T-helper 1 cell treated with Interleukin-12 subunit alpha and Interleukin-12 subunit beta and Interleukin-4 antibody, amounts not matched to agents 30 μg/mL and 1 μg/mL, for 36 hours (primary cell): ENCODE measurements at regions not wholly inside any gene's neighbourhood (a gene's known extent, or its start where the extent isn't known, plus 50 kb on each side); places are given as distances from the start of the nearest gene placed in this dataset.

Source experiments
- H3K27ac Mint-ChIP-seq: one replicate; pipeline ENCODE4 v1.8.0; 2021; ENCODE audit warnings: mild to moderate bottlenecking, mixed read lengths
- H3K27me3 Mint-ChIP-seq: one replicate; pipeline ENCODE4 v1.8.0; 2021; ENCODE audit warnings: low read depth, mixed read lengths
- H3K36me3 Mint-ChIP-seq: one replicate; pipeline ENCODE4 v1.8.0; 2021; ENCODE audit warnings: low read depth, mixed read lengths
- H3K4me1 Mint-ChIP-seq: one replicate; pipeline ENCODE4 v1.8.0; 2021; ENCODE audit warnings: low read depth, mixed read lengths
- H3K4me3 Mint-ChIP-seq: one replicate; pipeline ENCODE4 v1.8.0; 2021; ENCODE audit warnings: mild to moderate bottlenecking, moderate library complexity, mixed read lengths
- H3K9me3 Mint-ChIP-seq: one replicate; pipeline ENCODE4 v1.8.0; 2021; ENCODE audit warnings: mixed read lengths

- H3K4me1 Mint-ChIP-seq: no peaks in the 10 kb centered on the region
- H3K36me3 Mint-ChIP-seq: no peaks in the 10 kb centered on the region
- no peak overlapping the region for H3K4me3 Mint-ChIP-seq
- no peaks in the 10 kb centered on the region for H3K9me3 Mint-ChIP-seq
- no peak overlapping the region for H3K27ac Mint-ChIP-seq
- peaks cover 7% of the 10 kb centered on the region for H3K27me3 Mint-ChIP-seq
Measured at GRCh38 chr15:69908590-69909420, 188.9 kb downstream of the TLE3 start.

GRCh38 chr15:69909719-69910444 is 187.8 kb downstream of the TLE3 start:
- Mint-ChIP-seq H3K36me3 (no peaks in the 10 kb centered on the region), H3K4me1 (no peaks in the 10 kb centered on the region), H3K4me3 (no peak overlapping the region), H3K27me3 (peaks cover 13% of the 10 kb centered on the region), H3K9me3 (no peaks in the 10 kb centered on the region), H3K27ac (no peak overlapping the region)

- no peaks in the 10 kb centered on the region for H3K4me1 Mint-ChIP-seq
- H3K4me3 Mint-ChIP-seq: no peak overlapping the region
- no peaks in the 10 kb centered on the region for H3K36me3 Mint-ChIP-seq
- H3K27ac Mint-ChIP-seq: no peak overlapping the region
- H3K9me3 Mint-ChIP-seq: no peaks in the 10 kb centered on the region
- peaks cover 10% of the 10 kb centered on the region for H3K27me3 Mint-ChIP-seq
Measured at GRCh38 chr15:69910514-69910913, 187.2 kb downstream of the TLE3 start.

GRCh38 chr15:69912116-69912515 is 185.6 kb downstream of the TLE3 start:
- Mint-ChIP-seq H3K4me3 (no peak overlapping the region), H3K4me1 (no peaks in the 10 kb centered on the region), H3K36me3 (no peaks in the 10 kb centered on the region), H3K27ac (no peak overlapping the region), H3K27me3 (peaks cover 9% of the 10 kb centered on the region), H3K9me3 (no peaks in the 10 kb centered on the region)

- no peaks in the 10 kb centered on the region for H3K9me3 Mint-ChIP-seq
- H3K4me1 Mint-ChIP-seq: no peaks in the 10 kb centered on the region
- no peak overlapping the region for H3K27ac Mint-ChIP-seq
- peaks cover 12% of the 10 kb centered on the region for H3K27me3 Mint-ChIP-seq
- H3K4me3 Mint-ChIP-seq: no peak overlapping the region
- no peaks in the 10 kb centered on the region for H3K36me3 Mint-ChIP-seq
Measured at GRCh38 chr15:69914040-69914439, 183.7 kb downstream of the TLE3 start.

- peaks cover 12% of the 10 kb centered on the region for H3K27me3 Mint-ChIP-seq
- H3K4me1 Mint-ChIP-seq: no peaks in the 10 kb centered on the region
- H3K4me3 Mint-ChIP-seq: no peak overlapping the region
- H3K9me3 Mint-ChIP-seq: no peaks in the 10 kb centered on the region
- H3K27ac Mint-ChIP-seq: no peak overlapping the region
- H3K36me3 Mint-ChIP-seq: no peaks in the 10 kb centered on the region
Measured at GRCh38 chr15:69914960-69915359, 182.8 kb downstream of the TLE3 start.

- H3K27ac Mint-ChIP-seq: no peak overlapping the region
- H3K36me3 Mint-ChIP-seq: no peaks in the 10 kb centered on the region
- H3K4me3 Mint-ChIP-seq: no peak overlapping the region
- peaks cover 10% of the 10 kb centered on the region for H3K27me3 Mint-ChIP-seq
- no peaks in the 10 kb centered on the region for H3K9me3 Mint-ChIP-seq
- H3K4me1 Mint-ChIP-seq: no peaks in the 10 kb centered on the region
Measured at GRCh38 chr15:69916169-69916785, 181.4 kb downstream of the TLE3 start.

- H3K36me3 Mint-ChIP-seq: peaks cover 2% of the 10 kb centered on the region
- peaks cover 15% of the 10 kb centered on the region for H3K27me3 Mint-ChIP-seq
- H3K9me3 Mint-ChIP-seq: peaks cover under 1% of the 10 kb centered on the region
- H3K27ac Mint-ChIP-seq: no peak overlapping the region
- H3K4me3 Mint-ChIP-seq: no peak overlapping the region
- no peaks in the 10 kb centered on the region for H3K4me1 Mint-ChIP-seq
Measured at GRCh38 chr15:69917056-69917455, 180.7 kb downstream of the TLE3 start.

GRCh38 chr15:69919816-69920215 is 177.9 kb downstream of the TLE3 start:
- no peaks in the 10 kb centered on the region for H3K4me1 Mint-ChIP-seq
- H3K27me3 Mint-ChIP-seq: peaks cover 29% of the 10 kb centered on the region
- no peak overlapping the region for H3K4me3 Mint-ChIP-seq
- no peak overlapping the region for H3K27ac Mint-ChIP-seq
- H3K36me3 Mint-ChIP-seq: peaks cover 2% of the 10 kb centered on the region
- peaks cover 22% of the 10 kb centered on the region for H3K9me3 Mint-ChIP-seq

- Mint-ChIP-seq H3K27ac (no peak overlapping the region), H3K9me3 (peaks cover 26% of the 10 kb centered on the region), H3K36me3 (peaks cover 2% of the 10 kb centered on the region), H3K4me1 (no peaks in the 10 kb centered on the region), H3K27me3 (peaks cover 29% of the 10 kb centered on the region), H3K4me3 (no peak overlapping the region)
Measured at GRCh38 chr15:69920221-69920620, 177.5 kb downstream of the TLE3 start.

- peaks cover 29% of the 10 kb centered on the region for H3K27me3 Mint-ChIP-seq
Measured at GRCh38 chr15:69921626-69922619, 175.8 kb downstream of the TLE3 start.

GRCh38 chr15:69924531-69924930 is 173.2 kb downstream of the TLE3 start:
- peaks cover 26% of the 10 kb centered on the region for H3K27me3 Mint-ChIP-seq
- H3K4me3 Mint-ChIP-seq: no peak overlapping the region
- H3K4me1 Mint-ChIP-seq: no peaks in the 10 kb centered on the region
- H3K9me3 Mint-ChIP-seq: peaks cover 39% of the 10 kb centered on the region
- peaks cover 2% of the 10 kb centered on the region for H3K36me3 Mint-ChIP-seq
- H3K27ac Mint-ChIP-seq: no peak overlapping the region

More at GRCh38 chr15:69921626-69922619, 175.8 kb downstream of the TLE3 start:
- Mint-ChIP-seq H3K27ac (no peak overlapping the region), H3K36me3 (peaks cover 2% of the 10 kb centered on the region), H3K4me3 (no peak overlapping the region), H3K4me1 (no peaks in the 10 kb centered on the region), H3K9me3 (peaks cover 33% of the 10 kb centered on the region)

- no peak overlapping the region for H3K4me3 Mint-ChIP-seq
- peaks cover 41% of the 10 kb centered on the region for H3K9me3 Mint-ChIP-seq
- no peak overlapping the region for H3K27ac Mint-ChIP-seq
- H3K27me3 Mint-ChIP-seq: peaks cover 26% of the 10 kb centered on the region
- no peaks in the 10 kb centered on the region for H3K4me1 Mint-ChIP-seq
- peaks cover 2% of the 10 kb centered on the region for H3K36me3 Mint-ChIP-seq
Measured at GRCh38 chr15:69926006-69926405, 171.7 kb downstream of the TLE3 start.

GRCh38 chr15:69926721-69927120 is 171.0 kb downstream of the TLE3 start:
- H3K4me1 Mint-ChIP-seq: no peaks in the 10 kb centered on the region
- H3K4me3 Mint-ChIP-seq: no peak overlapping the region
- H3K36me3 Mint-ChIP-seq: no peaks in the 10 kb centered on the region
- no peak overlapping the region for H3K27ac Mint-ChIP-seq
- peaks cover 41% of the 10 kb centered on the region for H3K9me3 Mint-ChIP-seq
- peaks cover 20% of the 10 kb centered on the region for H3K27me3 Mint-ChIP-seq
